ENCODE measurements at regions not wholly inside any gene's neighbourhood (a gene's known extent, or its start where the extent isn't known, plus 50 kb on each side); places are given as distances from the start of the nearest gene placed in this dataset.

DNA sequence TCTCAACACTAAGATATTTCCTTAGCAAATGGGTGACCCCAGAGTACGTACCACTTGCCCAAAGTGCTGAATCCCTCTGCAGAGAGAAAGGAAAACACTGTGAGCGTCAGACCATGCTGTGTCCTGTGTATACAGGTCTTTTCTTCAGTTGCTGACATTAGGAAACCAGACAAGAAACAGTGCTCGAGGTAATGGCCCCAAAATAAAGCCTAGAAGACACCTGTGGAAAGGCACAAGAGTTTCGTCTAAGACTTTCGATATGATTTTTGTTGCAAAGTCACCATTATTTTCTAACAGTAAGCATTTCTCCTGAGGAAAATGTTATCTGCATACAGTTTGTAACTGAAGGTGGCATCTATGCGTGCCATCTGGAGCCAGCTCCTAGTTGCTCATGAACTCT lies 62.0 kb upstream of the SIMC1 start:
- WGBS (ENCODE audit: insufficient coverage): 75% methylated on average over 5 of the region's 6 CpGs
- Histone ChIP-seq H3K9me3 (ENCODE audit: control insufficient read depth, insufficient read depth, low read length) (peaks cover 5% of the 10 kb centered on the region), H3K27me3 (ENCODE audit: control insufficient read depth, insufficient read depth, low read length) (peaks cover 4% of the 10 kb centered on the region), H3K36me3 (ENCODE audit: control insufficient read depth, insufficient read depth, low read length) (no peaks in the 10 kb centered on the region), H3K27ac (ENCODE audit: low read length) (no peak overlapping the region), H3K4me1 (ENCODE audit: control insufficient read depth, insufficient read depth, low read length) (no peaks in the 10 kb centered on the region), H3K4me3 (ENCODE audit: low read length) (no peak overlapping the region)
- no peaks in the 10 kb centered on the region for H3K9me3 Mint-ChIP-seq
- DNase-seq (no peak), ATAC-seq (no peak)
- intact Hi-C loops (cut with micrococcal nuclease): no loop called here
- TF ChIP-seq, protein P1, sequence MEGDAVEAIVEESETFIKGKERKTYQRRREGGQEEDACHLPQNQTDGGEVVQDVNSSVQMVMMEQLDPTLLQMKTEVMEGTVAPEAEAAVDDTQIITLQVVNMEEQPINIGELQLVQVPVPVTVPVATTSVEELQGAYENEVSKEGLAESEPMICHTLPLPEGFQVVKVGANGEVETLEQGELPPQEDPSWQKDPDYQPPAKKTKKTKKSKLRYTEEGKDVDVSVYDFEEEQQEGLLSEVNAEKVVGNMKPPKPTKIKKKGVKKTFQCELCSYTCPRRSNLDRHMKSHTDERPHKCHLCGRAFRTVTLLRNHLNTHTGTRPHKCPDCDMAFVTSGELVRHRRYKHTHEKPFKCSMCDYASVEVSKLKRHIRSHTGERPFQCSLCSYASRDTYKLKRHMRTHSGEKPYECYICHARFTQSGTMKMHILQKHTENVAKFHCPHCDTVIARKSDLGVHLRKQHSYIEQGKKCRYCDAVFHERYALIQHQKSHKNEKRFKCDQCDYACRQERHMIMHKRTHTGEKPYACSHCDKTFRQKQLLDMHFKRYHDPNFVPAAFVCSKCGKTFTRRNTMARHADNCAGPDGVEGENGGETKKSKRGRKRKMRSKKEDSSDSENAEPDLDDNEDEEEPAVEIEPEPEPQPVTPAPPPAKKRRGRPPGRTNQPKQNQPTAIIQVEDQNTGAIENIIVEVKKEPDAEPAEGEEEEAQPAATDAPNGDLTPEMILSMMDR (IDR thresholded peaks at IDR 0.05): no peak
- H3K27me3 Mint-ChIP-seq (ENCODE audit: low read depth in 2 of 2): peaks cover 35 to 48% of the 10 kb centered on the region in 2 donors
- no peaks in the 10 kb centered on the region for H3K4me1 Mint-ChIP-seq
- no peak overlapping the region for H3K4me3 Mint-ChIP-seq
- H3K36me3 Mint-ChIP-seq: no peaks in the 10 kb centered on the region
- H3K27ac Mint-ChIP-seq: no peak overlapping the region

DNA sequence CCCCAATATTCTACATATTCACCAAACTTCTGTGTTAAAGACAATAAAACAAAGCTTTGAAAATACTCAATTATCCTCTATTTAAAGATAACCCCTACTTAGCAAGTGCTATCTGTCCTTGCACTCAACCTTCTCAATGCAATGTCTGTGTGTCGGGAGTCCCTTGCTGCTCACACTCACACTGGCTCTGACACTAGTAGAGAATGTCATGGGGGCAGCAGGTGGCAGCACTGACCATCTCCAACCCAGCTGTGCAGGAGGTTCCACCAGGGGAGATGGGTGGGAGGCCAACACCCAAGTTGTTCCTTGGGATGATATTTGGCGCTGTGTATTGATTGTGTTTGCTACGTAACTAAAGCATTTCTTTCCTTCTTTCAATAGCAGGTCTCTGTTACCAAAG lies 59.4 kb upstream of the SIMC1 start:
- no peaks in the 10 kb centered on the region for H3K4me1 ChIP-seq (ENCODE audit: control insufficient read depth, insufficient read depth, low read length)
- TF ChIP-seq, protein P1 (IDR thresholded peaks at IDR 0.05): no peak
- peaks cover 4% of the 10 kb centered on the region for H3K27me3 ChIP-seq (ENCODE audit: control insufficient read depth, insufficient read depth, low read length)
- 100% methylated on average over 3 of the region's 3 CpGs for WGBS (ENCODE audit: insufficient coverage)
- intact Hi-C loops (cut with micrococcal nuclease): no loop called here
- no peak overlapping the region for H3K27ac Mint-ChIP-seq
- peaks cover 5% of the 10 kb centered on the region for H3K9me3 ChIP-seq (ENCODE audit: control insufficient read depth, insufficient read depth, low read length)
- DNase-seq (no peak), ATAC-seq (no peak)
- no peaks in the 10 kb centered on the region for H3K36me3 Mint-ChIP-seq
- no peak overlapping the region for H3K27ac ChIP-seq (ENCODE audit: low read length)
- H3K9me3 Mint-ChIP-seq: no peaks in the 10 kb centered on the region
- H3K4me3 Mint-ChIP-seq: no peak overlapping the region
- H3K4me1 Mint-ChIP-seq: no peaks in the 10 kb centered on the region
- H3K27me3 Mint-ChIP-seq (ENCODE audit: low read depth in 2 of 2): peaks cover 31 to 68% of the 10 kb centered on the region in 2 donors
- no peak overlapping the region for H3K4me3 ChIP-seq (ENCODE audit: low read length)
- H3K36me3 ChIP-seq (ENCODE audit: control insufficient read depth, insufficient read depth, low read length): no peaks in the 10 kb centered on the region

DNA sequence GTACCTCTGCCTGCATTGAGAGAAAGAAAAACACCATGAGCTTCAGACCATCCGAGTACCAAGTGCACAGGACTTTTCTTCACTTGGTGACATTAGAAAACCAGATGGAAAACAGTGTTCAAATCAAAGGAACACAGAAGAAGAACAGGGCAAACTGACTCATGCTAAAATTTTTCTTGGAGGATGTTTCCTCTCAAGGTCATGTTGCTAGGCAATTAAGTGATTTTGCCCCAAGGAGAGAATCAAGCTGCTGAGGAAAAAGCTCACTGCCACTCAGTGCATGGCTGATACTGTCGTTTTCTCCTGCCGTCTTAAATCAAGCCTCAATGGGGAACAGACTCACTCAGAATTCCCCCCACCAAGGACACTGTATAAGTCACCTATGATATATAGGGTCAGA lies 57.9 kb upstream of the SIMC1 start:
- Mint-ChIP-seq H3K4me1 (no peaks in the 10 kb centered on the region), H3K27me3 (ENCODE audit: low read depth in 2 of 2) (peaks cover 32 to 75% of the 10 kb centered on the region in 2 donors), H3K4me3 (no peak overlapping the region), H3K27ac (no peak overlapping the region), H3K9me3 (no peaks in the 10 kb centered on the region), H3K36me3 (no peaks in the 10 kb centered on the region)
- Histone ChIP-seq H3K4me1 (ENCODE audit: control insufficient read depth, insufficient read depth, low read length) (no peaks in the 10 kb centered on the region), H3K36me3 (ENCODE audit: control insufficient read depth, insufficient read depth, low read length) (no peaks in the 10 kb centered on the region), H3K27ac (ENCODE audit: low read length) (no peak overlapping the region), H3K9me3 (ENCODE audit: control insufficient read depth, insufficient read depth, low read length) (peaks cover 5% of the 10 kb centered on the region), H3K27me3 (ENCODE audit: control insufficient read depth, insufficient read depth, low read length) (peaks cover 4% of the 10 kb centered on the region), H3K4me3 (ENCODE audit: low read length) (no peak overlapping the region)
- ATAC-seq (no peak), DNase-seq (no peak)
- TF ChIP-seq, protein P1 (IDR thresholded peaks at IDR 0.05): no peak
- whole genome bisulfite sequencing (ENCODE audit: insufficient coverage): 77% methylated on average over 3 of the region's 3 CpGs
- intact Hi-C loops (cut with micrococcal nuclease): no loop called here

DNA sequence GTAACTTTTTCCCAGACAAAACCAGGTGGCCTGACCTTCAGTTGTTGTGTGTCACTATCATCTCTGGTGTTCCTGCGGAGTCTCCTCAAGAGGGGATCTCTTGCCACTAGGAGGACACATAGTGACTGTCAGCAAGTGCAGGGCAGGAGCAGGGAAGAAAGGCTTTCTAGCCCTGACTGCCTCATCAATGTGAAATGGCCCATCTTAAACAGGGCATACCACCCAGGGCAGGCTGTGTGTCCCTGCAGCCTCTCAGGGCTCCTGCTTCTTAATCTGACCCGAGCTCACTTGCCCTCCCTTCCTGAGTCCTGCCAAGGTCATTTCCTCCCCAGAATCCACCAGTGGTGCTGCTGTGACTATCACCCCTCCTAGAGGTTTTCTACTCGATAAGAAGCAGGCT lies 57.4 kb upstream of the SIMC1 start:
- intact Hi-C loops (cut with micrococcal nuclease): no loop called here
- Histone ChIP-seq H3K27ac (ENCODE audit: low read length) (no peak overlapping the region), H3K4me1 (ENCODE audit: control insufficient read depth, insufficient read depth, low read length) (no peaks in the 10 kb centered on the region), H3K36me3 (ENCODE audit: control insufficient read depth, insufficient read depth, low read length) (no peaks in the 10 kb centered on the region), H3K9me3 (ENCODE audit: control insufficient read depth, insufficient read depth, low read length) (peaks cover 5% of the 10 kb centered on the region), H3K27me3 (ENCODE audit: control insufficient read depth, insufficient read depth, low read length) (peaks cover 4% of the 10 kb centered on the region), H3K4me3 (ENCODE audit: low read length) (no peak overlapping the region)
- Mint-ChIP-seq H3K9me3 (no peaks in the 10 kb centered on the region), H3K27me3 (ENCODE audit: low read depth in 2 of 2) (peaks cover 31 to 71% of the 10 kb centered on the region in 2 donors), H3K4me1 (no peaks in the 10 kb centered on the region), H3K36me3 (no peaks in the 10 kb centered on the region), H3K4me3 (no peak overlapping the region), H3K27ac (no peak overlapping the region)
- ATAC-seq (no peak), DNase-seq (no peak)
- TF ChIP-seq, protein P1 (IDR thresholded peaks at IDR 0.05): no peak
- 52% methylated on average over 3 of the region's 3 CpGs for WGBS (ENCODE audit: insufficient coverage)

All from natural killer cell (primary cell).